ENCODE measurements at regions not wholly inside any gene's neighbourhood (a gene's known extent, or its start where the extent isn't known, plus 50 kb on each side); places are given as distances from the start of the nearest gene placed in this dataset.

DNA sequence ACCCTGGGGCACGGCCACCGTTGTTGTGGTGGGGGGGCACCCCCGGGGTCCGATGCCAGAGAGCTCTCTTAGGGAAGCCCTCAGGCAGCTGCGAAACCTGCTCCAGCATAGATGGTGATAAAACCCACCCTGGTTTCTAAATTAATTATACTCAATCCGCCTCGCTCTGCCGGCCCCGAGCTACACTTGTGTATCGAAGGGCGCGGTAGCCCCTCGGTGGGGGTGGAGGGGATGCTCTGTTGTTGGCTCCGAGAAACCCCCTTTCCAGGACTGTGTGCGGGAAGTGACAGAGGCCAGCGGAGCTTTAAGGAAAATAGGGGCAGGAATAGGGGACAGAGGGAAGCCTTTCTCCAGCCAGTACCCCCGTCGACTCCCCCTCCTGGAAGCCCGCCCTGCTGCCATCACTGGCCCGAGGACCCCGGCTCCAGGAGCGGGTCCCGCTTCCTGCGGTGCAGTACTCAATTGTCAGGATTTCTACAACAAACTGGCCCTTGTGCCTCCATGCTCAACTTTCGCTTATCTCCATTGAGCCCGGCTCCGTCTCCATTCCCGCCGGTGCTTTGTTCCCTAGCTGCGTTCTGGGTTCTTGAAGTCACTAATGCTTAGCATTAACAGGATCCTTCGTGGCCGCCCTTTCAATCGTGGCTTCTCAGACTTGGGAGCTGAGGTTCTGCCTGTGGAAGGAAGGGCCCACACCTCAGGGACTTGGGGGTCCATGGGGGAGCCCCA, 408.2 kb downstream of the BCOR start:
- H2AFZ ChIP-seq (ENCODE audit: low read depth, low read length, severe bottlenecking): no peak overlapping the region
- no peaks in the 10 kb centered on the region for H3K9me2 ChIP-seq (replicated peaks; ENCODE audit: insufficient read depth, low read length)
- no peaks in the 10 kb centered on the region for H3K9me3 ChIP-seq (ENCODE audit: insufficient read depth, low read length)
- no peak overlapping the region for H3K4me2 ChIP-seq (ENCODE audit: low read depth, low read length, poor library complexity, severe bottlenecking)
- H3F3A ChIP-seq (ENCODE audit: insufficient read depth): no peaks in the 10 kb centered on the region
- no peaks in the 10 kb centered on the region for H3K27me3 ChIP-seq (ENCODE audit: low read length)
- no peak for TF ChIP-seq EZH2phosphoT487 (conservative IDR thresholded peaks at IDR 0.05; ENCODE audit: low read length)
- TF ChIP-seq, protein P1, sequence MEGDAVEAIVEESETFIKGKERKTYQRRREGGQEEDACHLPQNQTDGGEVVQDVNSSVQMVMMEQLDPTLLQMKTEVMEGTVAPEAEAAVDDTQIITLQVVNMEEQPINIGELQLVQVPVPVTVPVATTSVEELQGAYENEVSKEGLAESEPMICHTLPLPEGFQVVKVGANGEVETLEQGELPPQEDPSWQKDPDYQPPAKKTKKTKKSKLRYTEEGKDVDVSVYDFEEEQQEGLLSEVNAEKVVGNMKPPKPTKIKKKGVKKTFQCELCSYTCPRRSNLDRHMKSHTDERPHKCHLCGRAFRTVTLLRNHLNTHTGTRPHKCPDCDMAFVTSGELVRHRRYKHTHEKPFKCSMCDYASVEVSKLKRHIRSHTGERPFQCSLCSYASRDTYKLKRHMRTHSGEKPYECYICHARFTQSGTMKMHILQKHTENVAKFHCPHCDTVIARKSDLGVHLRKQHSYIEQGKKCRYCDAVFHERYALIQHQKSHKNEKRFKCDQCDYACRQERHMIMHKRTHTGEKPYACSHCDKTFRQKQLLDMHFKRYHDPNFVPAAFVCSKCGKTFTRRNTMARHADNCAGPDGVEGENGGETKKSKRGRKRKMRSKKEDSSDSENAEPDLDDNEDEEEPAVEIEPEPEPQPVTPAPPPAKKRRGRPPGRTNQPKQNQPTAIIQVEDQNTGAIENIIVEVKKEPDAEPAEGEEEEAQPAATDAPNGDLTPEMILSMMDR (IDR thresholded peaks at IDR 0.05; ENCODE audit: insufficient read depth, low read length, poor library complexity, severe bottlenecking): no peak
- no peak overlapping the region for H3K27ac ChIP-seq (ENCODE audit: low read depth, low read length)
- no peaks in the 10 kb centered on the region for H3K79me2 ChIP-seq (ENCODE audit: insufficient read depth, low read length)
- H3K36me3 ChIP-seq (ENCODE audit: low read length): no peaks in the 10 kb centered on the region
- no peaks in the 10 kb centered on the region for H4K20me1 ChIP-seq (ENCODE audit: low read depth, low read length)
- H3K4me3 ChIP-seq (ENCODE audit: insufficient read depth, low read length, poor library complexity, severe bottlenecking): no peak overlapping the region
- H3K9ac ChIP-seq (ENCODE audit: low read length): no peak overlapping the region

DNA sequence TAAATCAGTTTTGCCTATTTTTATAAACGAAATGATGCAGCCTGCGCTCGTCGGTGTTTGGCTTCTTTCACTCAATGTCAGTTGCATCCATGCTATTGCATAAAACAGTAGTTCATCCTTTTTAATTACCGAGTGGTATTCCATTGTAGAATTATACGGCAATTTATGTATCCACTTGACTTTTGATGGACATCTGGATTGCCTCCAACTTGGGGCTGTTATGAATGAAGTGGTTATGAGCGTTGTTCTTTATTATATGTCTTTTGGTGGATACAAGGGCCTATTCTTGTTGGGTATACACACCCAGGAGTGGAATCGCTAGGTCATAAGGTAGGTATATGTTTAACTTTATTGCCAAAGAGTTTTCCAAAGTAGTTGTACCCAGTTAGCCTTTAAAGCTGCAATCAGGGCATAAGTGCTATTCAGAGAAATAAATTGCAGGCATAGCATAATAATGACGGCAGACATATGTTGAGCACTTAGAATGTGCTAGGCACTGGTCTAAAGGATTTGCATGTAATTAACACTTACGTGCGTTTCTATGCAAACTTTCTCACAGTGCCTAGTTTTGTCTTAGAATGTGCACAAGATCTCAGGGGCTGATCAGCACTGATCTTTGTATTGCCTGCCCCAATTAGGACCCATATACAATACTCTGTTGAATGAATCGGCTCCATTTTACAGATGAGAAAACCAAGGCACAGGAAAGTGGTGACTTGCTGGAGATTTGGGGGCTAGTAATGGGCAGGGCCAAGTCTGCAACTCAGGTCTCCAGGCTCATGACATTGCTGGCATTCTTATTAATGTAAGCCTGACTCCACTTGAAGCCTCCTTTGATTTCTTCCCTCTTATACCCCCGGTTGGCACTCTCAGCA, 407.0 kb downstream of the BCOR start:
- Histone ChIP-seq H3K27me3 (ENCODE audit: low read length) (no peaks in the 10 kb centered on the region), H3K79me2 (ENCODE audit: insufficient read depth, low read length) (no peaks in the 10 kb centered on the region), H3K9ac (ENCODE audit: low read length) (no peak overlapping the region), H3K4me3 (ENCODE audit: insufficient read depth, low read length, poor library complexity, severe bottlenecking) (no peak overlapping the region), H3K4me2 (ENCODE audit: low read depth, low read length, poor library complexity, severe bottlenecking) (no peak overlapping the region), H3K36me3 (ENCODE audit: low read length) (no peaks in the 10 kb centered on the region), H3F3A (ENCODE audit: insufficient read depth) (no peaks in the 10 kb centered on the region), H3K9me3 (ENCODE audit: insufficient read depth, low read length) (no peaks in the 10 kb centered on the region), H4K20me1 (ENCODE audit: low read depth, low read length) (no peaks in the 10 kb centered on the region), H3K9me2 (replicated peaks; ENCODE audit: insufficient read depth, low read length) (no peaks in the 10 kb centered on the region), H3K27ac (ENCODE audit: low read depth, low read length) (no peak overlapping the region), H2AFZ (ENCODE audit: low read depth, low read length, severe bottlenecking) (no peak overlapping the region)
- no peak for TF ChIP-seq EZH2phosphoT487 (conservative IDR thresholded peaks at IDR 0.05; ENCODE audit: low read length)

DNA sequence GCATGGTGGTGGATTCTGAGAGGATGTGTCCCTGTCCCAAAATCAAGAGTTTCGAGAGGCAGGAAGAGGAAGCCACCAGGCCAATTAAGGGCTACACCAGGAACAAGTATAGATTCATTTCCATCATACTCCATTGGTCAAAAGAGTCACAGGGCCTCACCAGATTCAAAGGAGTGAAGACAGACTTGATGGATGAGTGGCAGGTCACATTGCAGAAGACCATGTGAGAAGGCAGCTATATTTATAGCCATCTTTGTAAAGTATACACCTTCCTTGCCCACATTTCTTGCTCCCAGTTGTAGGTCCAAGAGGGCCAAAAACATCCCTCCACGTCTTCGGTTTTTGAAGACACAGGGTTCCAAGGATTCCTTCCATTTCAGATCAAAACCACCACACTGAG, 406.0 kb downstream of the BCOR start:
- Histone ChIP-seq H2AFZ (ENCODE audit: low read depth, low read length, severe bottlenecking) (no peak overlapping the region), H3K36me3 (ENCODE audit: low read length) (no peaks in the 10 kb centered on the region), H3K9ac (ENCODE audit: low read length) (no peak overlapping the region), H4K20me1 (ENCODE audit: low read depth, low read length) (no peaks in the 10 kb centered on the region), H3K27ac (ENCODE audit: low read depth, low read length) (no peak overlapping the region), H3K9me2 (replicated peaks; ENCODE audit: insufficient read depth, low read length) (no peaks in the 10 kb centered on the region), H3K4me2 (ENCODE audit: low read depth, low read length, poor library complexity, severe bottlenecking) (no peak overlapping the region), H3K9me3 (ENCODE audit: insufficient read depth, low read length) (no peaks in the 10 kb centered on the region), H3K79me2 (ENCODE audit: insufficient read depth, low read length) (no peaks in the 10 kb centered on the region), H3F3A (ENCODE audit: insufficient read depth) (no peaks in the 10 kb centered on the region), H3K4me3 (ENCODE audit: insufficient read depth, low read length, poor library complexity, severe bottlenecking) (no peak overlapping the region), H3K27me3 (ENCODE audit: low read length) (no peaks in the 10 kb centered on the region)
- no peak for TF ChIP-seq EZH2phosphoT487 (conservative IDR thresholded peaks at IDR 0.05; ENCODE audit: low read length)
- TF ChIP-seq, protein P1 (IDR thresholded peaks at IDR 0.05; ENCODE audit: insufficient read depth, low read length, poor library complexity, severe bottlenecking): no peak

DNA sequence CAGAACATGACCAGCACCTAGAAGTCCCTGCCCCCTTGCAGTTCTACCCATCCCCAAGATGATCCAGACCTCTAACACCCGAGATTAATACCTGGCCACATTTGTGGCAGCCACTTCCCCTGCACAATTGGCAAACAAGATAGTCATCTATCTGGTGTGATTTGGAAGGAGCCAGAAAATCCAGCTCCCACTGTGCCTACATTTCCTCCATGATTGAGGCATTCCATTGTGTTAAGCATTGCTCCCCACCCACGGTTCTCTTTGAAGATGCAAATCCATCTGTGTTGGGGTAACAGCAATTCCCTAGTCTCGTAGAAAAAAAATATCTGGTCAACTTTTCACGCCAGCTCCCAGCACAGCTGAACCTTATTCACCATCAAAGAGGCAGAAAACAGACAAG, 405.0 kb downstream of the BCOR start:
- no peaks in the 10 kb centered on the region for H4K20me1 ChIP-seq (ENCODE audit: low read depth, low read length)
- no peak overlapping the region for H2AFZ ChIP-seq (ENCODE audit: low read depth, low read length, severe bottlenecking)
- H3K27ac ChIP-seq (ENCODE audit: low read depth, low read length): no peak overlapping the region
- H3K27me3 ChIP-seq (ENCODE audit: low read length): no peaks in the 10 kb centered on the region
- no peaks in the 10 kb centered on the region for H3K79me2 ChIP-seq (ENCODE audit: insufficient read depth, low read length)
- no peak for TF ChIP-seq EZH2phosphoT487 (conservative IDR thresholded peaks at IDR 0.05; ENCODE audit: low read length)
- TF ChIP-seq, protein P1 (IDR thresholded peaks at IDR 0.05; ENCODE audit: insufficient read depth, low read length, poor library complexity, severe bottlenecking): no peak
- no peaks in the 10 kb centered on the region for H3K9me3 ChIP-seq (ENCODE audit: insufficient read depth, low read length)
- H3K4me3 ChIP-seq (ENCODE audit: insufficient read depth, low read length, poor library complexity, severe bottlenecking): no peak overlapping the region
- no peaks in the 10 kb centered on the region for H3F3A ChIP-seq (ENCODE audit: insufficient read depth)
- H3K9me2 ChIP-seq (replicated peaks; ENCODE audit: insufficient read depth, low read length): no peaks in the 10 kb centered on the region
- no peaks in the 10 kb centered on the region for H3K36me3 ChIP-seq (ENCODE audit: low read length)
- H3K4me2 ChIP-seq (ENCODE audit: low read depth, low read length, poor library complexity, severe bottlenecking): no peak overlapping the region
- H3K9ac ChIP-seq (ENCODE audit: low read length): no peak overlapping the region
